ENCODE measurements at regions not wholly inside any gene's neighbourhood (a gene's known extent, or its start where the extent isn't known, plus 50 kb on each side); places are given as distances from the start of the nearest gene placed in this dataset.

DNA sequence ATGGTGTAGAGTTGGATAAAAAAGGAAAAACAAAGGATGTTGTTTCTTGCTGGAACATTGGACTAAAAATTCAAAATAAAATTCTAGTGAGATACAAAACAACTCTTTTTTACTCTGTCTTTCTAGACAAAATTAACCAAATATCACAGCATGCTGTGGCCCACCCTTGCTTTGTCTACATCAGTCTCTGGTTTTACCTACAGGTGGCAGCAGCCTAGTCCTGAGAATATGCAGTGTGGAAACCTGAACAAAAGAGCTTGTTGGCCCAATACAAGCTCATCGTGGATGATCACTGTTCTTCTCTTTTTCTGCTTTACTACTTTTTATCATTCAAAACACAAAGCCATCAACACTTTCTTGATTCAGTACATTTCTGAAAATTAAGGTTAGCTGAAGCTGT lies 210.4 kb downstream of the CDH19 start:
- TF ChIP-seq, protein P1, sequence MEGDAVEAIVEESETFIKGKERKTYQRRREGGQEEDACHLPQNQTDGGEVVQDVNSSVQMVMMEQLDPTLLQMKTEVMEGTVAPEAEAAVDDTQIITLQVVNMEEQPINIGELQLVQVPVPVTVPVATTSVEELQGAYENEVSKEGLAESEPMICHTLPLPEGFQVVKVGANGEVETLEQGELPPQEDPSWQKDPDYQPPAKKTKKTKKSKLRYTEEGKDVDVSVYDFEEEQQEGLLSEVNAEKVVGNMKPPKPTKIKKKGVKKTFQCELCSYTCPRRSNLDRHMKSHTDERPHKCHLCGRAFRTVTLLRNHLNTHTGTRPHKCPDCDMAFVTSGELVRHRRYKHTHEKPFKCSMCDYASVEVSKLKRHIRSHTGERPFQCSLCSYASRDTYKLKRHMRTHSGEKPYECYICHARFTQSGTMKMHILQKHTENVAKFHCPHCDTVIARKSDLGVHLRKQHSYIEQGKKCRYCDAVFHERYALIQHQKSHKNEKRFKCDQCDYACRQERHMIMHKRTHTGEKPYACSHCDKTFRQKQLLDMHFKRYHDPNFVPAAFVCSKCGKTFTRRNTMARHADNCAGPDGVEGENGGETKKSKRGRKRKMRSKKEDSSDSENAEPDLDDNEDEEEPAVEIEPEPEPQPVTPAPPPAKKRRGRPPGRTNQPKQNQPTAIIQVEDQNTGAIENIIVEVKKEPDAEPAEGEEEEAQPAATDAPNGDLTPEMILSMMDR (IDR thresholded peaks at IDR 0.05): no peak
- TF ChIP-seq POLR2AphosphoS5 (IDR thresholded peaks at IDR 0.05): no peak
